NCI-H345 treated with DMSO at 0.1 percent for 48 hours (cell line): ENCODE measurements at regions not wholly inside any gene's neighbourhood (a gene's known extent, or its start where the extent isn't known, plus 50 kb on each side); places are given as distances from the start of the nearest gene placed in this dataset.

Source experiments
- DNase-seq: peaks from one replicate; lab custom pipeline; 2025; ENCODE audit not compliant: unreplicated experiment; lab: John Stamatoyannopoulos, UW

DNA sequence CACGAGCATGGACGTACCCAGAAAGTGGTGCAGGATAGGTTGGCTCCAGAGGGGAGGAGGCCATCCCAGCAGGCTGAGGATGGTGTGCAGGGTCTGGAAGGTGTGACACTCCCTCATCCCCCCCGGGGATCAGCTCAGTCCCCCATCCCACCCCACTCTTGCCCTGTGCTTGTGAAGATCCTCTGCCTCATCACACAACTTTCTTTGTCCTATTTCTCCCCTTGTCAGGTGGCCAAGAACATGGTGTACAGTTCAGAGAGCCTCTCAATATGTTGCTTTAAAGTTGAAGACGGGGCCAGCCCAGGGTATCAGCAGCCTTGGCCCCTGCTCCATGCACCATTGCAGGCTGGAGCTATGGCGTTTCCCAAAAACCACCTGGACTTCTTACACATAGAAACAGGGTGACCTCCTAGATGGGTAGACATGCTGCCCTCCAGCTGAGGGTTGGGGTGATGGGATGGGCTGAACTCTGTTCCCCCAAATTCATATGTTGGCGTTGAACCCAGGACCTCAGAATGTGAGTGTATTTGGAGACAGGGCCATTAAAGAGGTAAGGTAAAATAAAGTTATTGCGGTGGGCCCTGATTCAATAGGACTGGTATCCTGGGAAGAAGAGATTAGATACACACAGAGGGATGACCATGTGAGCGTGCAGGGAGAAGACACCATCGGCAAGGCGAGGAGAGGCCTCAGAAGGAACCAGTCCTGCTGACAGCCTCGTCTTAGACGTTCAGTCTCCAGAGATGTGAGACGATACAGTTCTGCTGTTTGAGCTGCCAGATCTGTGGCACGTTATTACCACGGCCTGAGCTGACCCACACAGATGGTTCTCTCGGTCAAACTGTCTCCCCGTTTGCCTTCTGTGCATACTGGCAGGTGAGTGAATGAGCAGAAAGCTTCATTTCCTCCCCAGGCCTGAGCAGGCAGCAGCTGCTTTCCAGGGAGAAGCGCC is 272.5 kb downstream of the GADD45G start:
- DNase-seq = no peak

DNA sequence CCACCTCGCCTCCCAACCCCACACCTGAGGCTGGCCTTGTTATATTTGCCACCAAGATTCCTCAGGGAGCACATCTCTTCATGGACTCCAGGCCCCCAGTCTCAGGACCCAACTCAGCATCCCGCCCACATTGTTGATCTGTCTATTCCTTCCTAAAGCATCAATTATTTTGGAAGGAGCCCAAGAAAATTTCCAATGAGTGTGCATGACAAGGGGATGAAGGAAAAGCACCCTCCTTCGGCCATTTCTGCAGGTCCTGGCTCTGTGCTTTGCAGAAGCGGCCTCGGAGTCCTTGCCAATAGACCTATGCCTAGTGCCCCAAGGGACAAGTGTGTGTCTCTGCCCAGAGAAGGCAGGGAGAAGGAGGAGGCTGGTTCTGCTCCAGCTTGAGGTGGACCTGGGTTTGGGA is 273.2 kb downstream of the GADD45G start:
- no peak for DNase-seq

DNA sequence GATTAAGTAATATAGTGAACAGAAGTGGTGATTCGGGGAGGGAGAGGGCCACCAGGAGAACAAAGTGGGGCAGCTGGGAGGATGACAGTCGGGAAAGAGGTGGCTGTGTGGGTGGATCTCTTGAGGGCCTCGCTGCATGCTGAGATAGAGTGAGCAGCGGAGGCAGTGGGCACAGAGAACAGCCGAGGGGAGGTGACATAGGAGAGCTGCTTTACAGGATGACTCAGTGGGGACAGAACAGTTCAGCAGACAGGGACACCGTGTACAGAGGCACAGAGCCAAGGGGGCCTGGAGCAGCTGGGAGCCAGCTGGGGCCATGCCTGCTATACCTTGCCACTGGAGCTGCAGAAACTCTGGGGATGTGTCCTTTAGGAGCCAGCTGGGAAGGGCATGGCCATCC is 273.9 kb downstream of the GADD45G start:
- DNase-seq = peak; percentile 80

DNA sequence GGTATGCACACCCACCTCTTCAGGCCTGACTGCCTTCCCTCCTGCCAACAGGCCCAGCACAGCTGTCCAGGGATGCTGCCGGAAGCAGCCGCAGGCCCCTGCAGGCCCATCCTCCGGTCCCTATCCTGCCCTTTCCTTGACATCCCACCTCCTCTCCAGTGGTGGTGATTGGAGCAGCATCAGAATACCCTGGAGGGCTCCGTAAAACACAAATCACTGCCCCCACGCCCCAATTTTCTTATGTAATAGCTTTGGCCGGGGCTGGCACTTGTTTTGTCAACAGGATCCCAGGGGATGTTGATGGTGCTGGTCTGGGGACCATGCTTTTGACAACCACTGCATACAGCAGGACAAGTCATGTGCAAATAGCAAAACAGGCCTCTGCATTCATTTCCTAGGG is 274.5 kb downstream of the GADD45G start:
- no peak for DNase-seq

DNA sequence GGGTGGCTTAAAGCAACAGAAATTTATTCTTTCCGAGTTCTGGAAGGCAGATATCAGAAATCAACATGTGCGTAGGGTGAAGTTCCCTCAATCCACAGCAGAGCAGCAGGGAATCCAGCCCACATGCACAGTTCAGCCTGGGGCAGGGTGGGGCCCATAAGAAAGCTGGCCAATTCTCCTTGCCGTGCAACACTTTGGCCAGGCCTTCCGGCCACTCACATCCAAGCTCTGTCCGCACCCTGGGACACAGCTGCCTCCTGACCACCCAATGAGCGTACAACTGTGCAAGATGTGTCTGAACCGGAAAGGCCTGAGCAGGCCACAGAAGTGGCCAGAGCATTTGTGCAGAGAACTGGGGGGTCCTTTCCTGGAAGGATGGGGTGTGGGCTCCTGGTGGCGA is 274.9 kb downstream of the GADD45G start:
- no peak for DNase-seq

DNA sequence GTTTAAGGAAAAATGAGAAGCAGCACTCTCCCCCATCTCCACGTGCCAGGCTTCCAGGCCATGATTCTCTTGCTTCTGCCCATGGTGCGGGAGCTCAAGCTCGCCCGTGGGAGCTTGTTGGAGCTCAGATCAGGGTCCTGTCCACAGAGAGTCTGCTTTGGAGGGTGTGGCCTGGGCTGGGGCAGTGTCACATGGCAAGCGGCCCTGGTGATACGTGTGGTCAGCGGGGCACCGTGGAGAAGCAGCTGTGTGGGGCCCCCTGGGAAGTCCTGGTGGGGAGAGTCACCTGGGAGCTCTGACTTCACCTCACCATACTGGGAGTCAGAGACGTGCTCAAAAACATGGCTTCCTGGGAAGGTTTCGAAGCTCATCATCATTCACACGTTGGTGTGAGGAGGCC is 275.3 kb downstream of the GADD45G start:
- no peak for DNase-seq

DNA sequence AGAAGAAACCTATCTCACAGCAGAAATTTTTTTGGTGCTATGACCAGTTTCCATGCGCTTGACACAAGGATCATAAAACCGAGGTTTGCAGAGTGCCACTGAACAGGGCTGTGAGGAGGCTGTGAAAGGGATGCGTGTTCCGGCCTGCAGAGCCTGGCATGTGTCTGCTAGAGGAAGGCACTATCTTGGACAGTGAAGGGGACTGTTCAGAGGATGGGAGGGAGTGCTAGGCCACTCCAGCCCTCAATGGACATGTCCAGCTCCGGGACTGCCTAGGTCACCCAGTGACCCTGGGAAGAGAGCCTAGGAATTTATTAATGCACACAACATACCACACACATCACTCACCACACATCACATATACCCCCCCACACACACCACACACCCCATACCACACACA is 275.9 kb downstream of the GADD45G start:
- no peak for DNase-seq

DNA sequence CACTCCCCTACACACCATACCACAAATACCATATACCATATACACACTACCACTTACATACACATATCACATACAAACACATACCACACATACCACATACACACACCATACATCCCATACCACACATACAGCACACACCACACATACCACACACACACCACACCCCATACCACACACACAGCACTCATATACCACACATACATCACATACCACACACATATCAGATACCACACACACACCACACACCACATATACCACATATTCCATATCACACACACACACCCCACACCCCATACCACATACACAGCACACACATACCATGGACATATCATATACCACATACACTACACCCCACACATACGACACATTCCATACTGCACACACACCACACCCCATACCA is 276.6 kb downstream of the GADD45G start:
- no peak for DNase-seq

DNA sequence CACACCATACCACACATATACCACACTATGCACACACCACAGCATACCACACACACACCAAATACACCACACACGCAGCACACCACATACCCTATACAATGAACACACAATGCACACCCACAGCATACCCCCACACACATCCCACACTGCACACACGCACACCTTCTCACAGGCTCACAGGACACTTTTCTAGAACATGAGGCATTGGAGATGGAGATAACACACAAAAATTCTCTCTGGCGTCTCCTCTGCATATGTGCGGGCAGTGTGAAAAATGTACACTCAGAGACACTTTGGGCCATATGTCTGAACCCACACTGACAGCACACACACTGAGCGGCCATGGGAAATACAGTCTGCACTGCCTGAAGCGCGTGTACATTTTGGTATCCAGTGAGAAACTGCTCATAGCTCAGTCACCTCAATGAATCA is 278.1 kb downstream of the GADD45G start:
- no peak for DNase-seq

DNA sequence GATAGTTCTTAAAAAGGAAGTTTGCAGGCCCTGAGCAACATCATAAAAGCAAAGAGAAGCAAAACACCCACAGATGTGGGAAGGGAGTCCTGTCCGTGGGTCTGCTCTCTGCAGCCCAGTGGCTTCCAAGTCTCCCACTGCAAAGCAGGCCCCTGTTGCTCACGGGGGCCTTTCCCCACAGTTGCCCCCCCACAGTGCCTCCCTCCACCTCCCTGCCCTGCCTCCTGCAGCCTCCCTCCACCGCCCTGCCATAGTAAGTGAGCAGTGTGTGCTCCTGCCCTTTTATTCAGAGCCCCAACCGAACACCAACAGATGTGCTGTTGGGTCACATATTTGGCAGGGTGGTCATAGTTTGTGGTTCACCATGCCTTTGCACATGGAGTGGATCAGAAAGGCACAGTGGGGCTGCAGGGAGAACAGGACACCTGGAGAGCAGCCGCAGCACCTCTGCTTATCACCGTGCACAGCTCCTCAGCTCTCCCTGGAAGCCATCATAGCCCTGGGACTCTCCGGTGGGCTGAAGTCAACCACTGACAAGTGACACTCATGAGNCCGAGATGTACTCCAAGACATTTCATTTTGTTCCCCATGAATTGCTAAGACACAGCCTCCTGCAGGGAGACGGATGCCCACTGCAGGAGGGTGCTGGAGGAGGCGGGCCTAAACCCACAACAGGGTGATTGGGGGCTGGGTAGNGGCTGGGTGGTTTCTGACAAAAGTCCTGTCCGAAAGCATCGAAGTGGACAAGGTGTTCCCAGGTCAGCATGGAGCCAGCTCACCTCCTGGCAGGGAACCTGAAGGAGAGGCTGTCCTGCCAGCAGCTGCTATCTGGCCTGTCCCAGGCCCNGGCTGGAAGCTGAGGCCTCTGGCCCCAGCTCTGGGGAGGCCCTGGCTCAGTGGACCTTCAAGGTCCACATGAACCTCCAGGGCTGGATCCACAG is 278.9 kb downstream of the GADD45G start:
- no peak for DNase-seq

DNA sequence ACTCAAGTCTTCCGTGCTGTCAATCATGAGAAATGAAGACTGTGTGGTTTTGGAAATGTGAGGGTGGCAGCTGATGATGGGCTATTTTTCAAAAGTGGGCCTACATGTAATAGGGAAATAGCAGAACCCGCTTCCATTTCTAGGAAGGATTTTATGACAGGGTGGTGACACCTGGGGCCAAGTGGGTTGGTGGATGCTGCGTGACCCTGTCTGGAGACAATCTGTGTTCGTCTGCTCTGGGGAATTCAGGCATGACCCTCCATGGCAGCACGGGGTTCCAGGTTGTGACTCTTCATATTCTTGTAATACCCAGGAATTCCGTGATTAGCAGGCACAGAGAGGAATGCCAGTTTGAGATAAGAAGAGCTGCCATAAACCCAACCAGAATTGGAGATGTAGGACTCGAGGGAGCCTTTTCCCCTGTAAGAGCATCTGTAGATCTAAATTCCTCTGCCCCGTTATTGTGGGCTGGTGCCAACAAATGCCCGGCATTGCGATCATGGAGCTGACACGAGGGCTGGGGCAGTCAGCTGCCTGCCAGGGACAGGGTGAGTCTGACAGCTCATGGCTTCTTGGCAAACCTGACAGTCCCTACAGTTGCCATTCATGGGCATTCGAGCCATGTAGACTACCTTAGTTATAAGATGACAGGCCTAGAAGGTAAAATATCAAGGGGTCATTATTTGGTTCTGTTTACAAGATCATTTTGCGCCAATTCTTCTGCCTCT is 279.7 kb downstream of the GADD45G start:
- no peak for DNase-seq

DNA sequence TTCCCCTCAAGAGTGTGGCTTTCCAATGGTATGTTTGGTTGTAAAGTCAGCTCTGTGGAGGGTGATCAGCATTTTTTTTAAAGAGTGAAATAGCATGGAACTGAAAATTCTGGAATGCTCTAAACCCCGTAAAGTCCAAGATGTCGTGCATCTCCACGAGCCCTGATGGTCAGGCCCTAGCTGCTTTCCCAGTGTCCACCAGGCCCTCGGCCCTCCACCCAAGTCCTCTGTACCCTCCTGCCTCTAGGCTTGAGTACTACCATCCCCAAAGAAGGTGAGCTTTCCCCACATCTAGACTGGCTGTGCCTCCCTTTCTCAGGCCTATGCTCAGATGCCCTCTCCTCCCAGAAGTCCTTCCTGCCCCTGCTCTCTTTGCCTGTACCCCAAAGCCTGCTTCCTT is 280.3 kb downstream of the GADD45G start:
- no peak for DNase-seq

DNA sequence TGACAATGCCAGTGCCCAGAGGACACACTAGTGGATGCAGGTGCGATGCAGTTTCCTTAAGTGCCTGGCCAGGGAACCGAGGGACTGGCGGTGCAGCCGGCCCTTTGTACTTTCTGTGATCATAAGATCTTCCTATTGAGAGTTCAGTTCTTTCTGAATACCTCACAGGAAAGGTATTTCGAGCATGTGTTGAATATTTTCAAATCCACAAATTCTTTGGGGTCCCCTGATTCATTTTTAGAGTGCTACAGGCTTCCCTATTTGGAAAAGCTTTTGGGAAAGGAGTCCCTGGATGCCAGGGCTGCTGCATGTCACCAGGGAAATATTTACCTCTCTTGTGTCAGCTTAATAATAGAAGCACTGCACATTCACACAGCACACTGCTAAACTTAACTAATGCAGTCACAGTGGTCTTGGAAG is 281.5 kb downstream of the GADD45G start:
- no peak for DNase-seq

DNA sequence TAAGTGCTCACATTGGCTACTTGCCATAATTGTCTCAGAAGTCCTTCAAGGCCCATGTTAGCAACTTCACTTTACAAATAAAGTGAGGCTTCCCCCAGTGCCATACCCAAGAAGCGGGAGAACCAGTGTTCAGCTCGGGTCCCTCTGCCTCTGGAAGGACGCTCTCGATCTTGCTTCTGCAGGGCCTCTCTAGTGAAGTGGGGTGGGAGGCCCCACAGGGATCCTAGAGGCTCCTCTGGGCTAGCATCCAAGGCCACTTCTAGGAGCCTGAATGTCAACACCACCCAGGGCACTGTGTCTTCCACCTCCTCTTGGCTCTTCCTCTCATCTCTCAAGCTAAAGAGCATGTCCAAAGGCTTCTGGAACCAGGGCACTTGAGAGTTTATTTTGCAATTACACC is 282.5 kb downstream of the GADD45G start:
- DNase-seq = no peak

DNA sequence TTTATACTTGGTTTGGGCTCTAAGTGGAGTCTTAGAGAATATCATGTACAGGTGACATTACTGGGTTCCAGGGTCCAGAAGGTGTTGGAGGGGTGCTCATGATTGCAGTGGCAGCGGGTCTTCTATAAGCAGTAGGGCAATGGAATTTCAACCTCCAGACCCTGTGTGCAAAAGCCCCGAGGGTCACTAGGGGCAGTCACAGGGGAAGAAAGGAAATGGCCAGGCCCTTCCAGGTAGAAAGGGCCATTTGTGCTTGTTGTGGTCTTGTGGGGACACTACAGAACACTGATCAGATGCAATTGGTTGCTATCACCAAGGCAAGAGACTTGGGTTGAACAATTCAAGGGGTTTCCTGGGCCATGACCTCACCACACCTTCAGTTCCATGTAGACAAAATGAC is 283.4 kb downstream of the GADD45G start:
- DNase-seq = no peak

DNA sequence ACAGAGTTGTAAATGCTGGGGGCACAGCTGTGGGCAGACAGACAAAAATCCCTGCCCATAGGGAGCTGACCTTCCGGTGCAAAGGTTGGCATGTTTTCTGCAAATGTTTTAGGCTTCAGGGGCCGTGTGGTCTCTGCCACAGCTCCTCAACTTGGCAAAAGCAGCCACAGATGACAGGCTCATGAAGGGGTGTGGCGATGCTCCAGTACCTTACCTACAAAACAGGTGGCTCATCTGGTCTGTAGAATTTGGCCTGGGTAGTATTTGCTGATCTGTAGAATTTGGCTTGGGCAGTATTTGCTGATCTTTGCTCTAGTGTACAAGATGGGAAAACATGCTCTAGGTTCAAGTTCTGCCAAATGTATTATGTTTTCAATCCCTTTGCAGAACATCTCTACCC is 283.9 kb downstream of the GADD45G start:
- DNase-seq = no peak

DNA sequence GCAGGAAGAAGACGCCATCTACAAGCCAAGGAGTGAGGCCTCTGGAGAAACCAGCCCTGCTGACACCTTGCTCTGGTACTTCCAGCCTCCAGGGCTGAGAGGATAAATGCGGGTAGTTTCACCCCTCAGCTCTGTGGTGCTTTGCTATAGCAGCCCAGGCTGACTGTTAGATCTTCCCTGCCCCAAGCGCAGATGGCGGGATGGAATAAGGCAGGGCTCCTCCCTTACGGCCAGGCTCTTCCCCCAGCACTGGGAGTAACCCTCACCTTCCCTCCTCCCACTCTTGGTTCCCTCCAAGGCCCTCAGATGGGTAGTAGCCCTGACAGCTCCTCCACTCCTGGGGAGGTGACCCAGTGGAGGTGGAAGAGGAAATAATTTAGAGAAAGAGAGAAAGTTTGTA is 285.1 kb downstream of the GADD45G start:
- no peak for DNase-seq

DNA sequence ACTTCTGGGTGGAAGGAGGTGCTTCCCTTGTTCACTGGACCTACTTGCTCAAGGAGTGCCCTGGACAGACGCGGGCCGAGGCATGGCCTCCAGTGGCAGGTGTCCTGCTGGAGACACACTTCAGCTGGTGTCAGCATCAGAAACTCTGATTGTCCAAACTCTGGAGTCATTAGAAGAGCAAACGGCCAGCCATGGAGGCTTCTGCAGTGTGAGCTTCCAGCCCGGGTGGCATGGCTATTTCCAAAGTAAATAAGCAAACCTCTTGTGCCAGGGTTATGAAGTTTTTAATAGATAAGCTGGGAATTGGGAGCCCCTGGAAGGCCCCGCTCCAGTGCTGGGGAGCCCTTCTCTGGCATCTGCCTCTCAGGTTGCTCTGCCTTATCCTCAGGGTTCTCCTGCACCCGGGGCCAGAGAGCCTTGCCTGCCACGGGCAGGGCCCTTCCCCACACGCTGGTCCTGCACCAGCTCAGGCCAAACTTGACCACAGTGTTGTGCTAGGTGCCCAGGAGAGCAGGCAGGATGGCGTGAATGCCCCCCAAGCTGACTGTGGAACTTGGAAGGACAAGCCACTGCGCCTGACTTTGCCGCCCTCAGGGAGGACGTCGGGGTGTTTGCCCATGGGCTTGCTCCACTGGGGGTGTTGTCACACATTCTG is 285.6 kb downstream of the GADD45G start:
- no peak for DNase-seq

DNA sequence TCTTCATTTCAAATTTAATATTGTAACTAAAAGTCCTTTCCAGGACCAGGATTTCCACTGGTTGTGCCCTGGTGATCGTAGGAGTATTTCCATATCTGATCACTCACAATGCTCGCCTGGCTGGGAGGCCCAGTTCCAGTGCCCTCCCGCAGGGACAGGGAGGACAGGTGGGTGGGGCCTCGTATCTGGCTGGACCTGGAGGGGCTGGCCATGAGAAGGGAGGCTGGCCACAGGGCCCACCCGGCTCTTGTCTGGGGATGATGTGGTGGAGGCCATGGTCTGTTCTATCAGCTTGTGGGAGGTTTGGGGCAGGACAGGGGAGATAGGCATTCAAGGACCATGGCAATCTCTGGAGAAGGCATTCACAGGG is 286.4 kb downstream of the GADD45G start:
- DNase-seq = no peak

DNA sequence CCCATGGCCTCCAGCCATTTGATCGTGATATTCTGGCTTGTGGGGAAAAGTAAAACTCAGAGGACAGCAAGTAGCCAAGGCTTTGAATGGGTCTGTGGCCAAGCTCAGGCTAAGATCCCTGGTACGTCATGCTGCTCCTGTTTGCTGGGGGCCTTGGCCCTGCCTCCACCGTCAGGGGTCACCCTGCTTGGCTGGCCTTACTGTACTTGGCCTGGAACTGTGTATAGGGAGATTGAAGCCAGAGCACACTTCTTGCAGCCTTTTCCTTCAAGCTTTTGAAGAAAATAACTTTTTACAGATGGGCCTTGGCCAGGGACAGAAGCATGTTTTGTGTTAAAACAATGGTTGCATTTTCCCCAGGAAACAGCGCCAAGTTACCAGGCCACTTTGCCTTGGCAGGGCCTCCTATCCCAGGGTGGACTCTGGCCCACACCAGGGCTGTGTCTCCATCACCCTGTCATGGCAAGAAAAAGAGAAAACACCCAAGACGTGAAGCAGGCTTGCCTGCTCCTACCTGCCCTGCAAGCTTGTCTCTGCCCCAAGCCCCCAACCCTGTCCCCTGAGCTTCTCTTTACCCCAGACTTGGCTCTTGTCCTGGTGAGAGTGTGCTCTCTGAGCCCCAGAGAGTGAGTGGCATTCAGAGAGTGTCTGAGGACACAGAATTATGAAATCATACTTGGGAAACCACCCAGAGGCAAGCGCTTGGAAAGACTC is 286.9 kb downstream of the GADD45G start:
- DNase-seq = no peak
